Adrenal gland (tissue), 5 donors: ENCODE measurements at regions not wholly inside any gene's neighbourhood (a gene's known extent, or its start where the extent isn't known, plus 50 kb on each side); places are given as distances from the start of the nearest gene placed in this dataset.
"Not testable (repeated sequence)": the region's sequence is repeated elsewhere in the genome, so short reads cannot be mapped to it uniquely, and the experiment has no call there.

ENCODE experiments used
- POLR2A ChIP-seq, 2 donors: fragments of 450-650 bp; IDR thresholded peaks; one replicate each; pipeline ENCODE4 v1.6.1; 2017; ENCODE audit warnings: antibody characterized with exemption in 2 of 2, mild to moderate bottlenecking in 2 of 2, moderate library complexity in 1 of 2
- TF ChIP-seq, protein P1 (sequence below), 6 experiments: fragments of 450-650 bp in 4 of 6; fragments of 200-600 bp in 2 of 6; sonication (generic) in 1 of 6; IDR thresholded peaks; 1 replicate in 5 of 6; 2 replicates in 1 of 6; pipeline versions ENCODE4 v1.5.1 to v1.8.0; 2016 to 2021; ENCODE audit warnings: antibody characterized with exemption in 6 of 6, mild to moderate bottlenecking in 2 of 6, moderate library complexity in 1 of 6
- donor health status: DM: no; HTN: no; CAD: no.

DNA sequence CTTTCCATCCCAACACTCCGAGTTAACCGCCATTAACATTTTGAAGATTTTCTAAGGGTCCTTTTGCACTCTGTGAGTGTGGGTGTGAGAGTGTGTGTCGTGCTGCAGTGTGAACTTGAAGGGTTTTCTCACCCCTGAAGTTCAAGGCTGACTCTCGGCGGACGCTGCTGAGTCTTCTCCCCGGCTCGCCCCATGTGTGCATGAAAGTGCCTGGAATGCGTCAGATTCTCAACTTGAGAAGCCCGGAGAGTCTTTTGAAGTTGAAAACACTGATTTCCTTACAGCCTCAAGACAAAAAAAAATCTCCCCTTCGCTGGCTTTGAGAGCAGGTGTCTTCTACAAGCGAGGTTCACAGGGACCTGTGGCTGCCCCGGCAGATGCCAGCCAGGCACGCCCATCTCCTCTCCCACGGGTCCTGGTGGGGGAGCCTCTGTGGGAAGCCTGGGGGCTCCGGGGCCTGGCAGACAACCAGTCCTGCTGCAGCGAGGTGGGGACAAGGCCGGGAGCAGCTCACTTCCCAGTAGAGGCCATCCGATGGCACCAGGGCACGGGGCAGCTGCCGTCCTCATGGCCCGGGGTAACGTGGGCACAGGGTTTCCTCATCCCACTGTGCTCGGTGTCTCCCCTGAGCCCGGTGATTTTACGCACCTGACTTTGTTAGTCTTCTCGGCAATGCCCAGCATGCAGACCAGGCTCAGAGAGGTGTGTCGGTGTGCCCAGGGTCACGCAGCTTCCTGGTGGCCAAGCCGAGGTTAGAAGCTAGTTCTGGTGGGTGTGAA, 128.4 kb downstream of the IGLL1 start:
- TF ChIP-seq, protein P1, sequence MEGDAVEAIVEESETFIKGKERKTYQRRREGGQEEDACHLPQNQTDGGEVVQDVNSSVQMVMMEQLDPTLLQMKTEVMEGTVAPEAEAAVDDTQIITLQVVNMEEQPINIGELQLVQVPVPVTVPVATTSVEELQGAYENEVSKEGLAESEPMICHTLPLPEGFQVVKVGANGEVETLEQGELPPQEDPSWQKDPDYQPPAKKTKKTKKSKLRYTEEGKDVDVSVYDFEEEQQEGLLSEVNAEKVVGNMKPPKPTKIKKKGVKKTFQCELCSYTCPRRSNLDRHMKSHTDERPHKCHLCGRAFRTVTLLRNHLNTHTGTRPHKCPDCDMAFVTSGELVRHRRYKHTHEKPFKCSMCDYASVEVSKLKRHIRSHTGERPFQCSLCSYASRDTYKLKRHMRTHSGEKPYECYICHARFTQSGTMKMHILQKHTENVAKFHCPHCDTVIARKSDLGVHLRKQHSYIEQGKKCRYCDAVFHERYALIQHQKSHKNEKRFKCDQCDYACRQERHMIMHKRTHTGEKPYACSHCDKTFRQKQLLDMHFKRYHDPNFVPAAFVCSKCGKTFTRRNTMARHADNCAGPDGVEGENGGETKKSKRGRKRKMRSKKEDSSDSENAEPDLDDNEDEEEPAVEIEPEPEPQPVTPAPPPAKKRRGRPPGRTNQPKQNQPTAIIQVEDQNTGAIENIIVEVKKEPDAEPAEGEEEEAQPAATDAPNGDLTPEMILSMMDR (IDR thresholded peaks at IDR 0.05): not testable (repeated sequence)
- TF ChIP-seq POLR2A (IDR thresholded peaks at IDR 0.05): not testable (repeated sequence)
